ENCODE measurements at regions not wholly inside any gene's neighbourhood (a gene's known extent, or its start where the extent isn't known, plus 50 kb on each side); places are given as distances from the start of the nearest gene placed in this dataset.

DNA sequence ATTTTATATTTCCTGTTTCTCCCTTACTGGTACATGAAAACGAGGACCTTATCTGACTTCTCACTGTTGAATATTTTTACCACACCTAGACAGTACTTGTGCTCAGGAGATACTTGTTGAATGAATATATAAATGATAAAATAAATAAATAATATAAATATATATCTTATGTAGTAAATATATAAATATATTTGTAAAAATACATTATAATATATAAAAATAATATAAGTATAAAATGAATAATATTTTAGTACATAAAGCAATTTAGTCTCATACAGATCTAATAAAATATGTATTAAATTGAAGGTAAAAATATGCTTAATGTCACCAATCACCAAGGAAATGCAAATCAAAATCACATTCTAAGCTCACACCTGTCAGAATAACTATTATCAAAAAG, 360.6 kb downstream of the EFNA5 start:
- Histone ChIP-seq H3K4me2 (ENCODE audit: low read length) (no peak overlapping the region), H3K9me2 (ENCODE audit: insufficient read depth) (no peaks in the 10 kb centered on the region), H3K27ac (ENCODE audit: low read depth, low read length) (no peak overlapping the region), H3K9me3 (ENCODE audit: control insufficient read depth in 1 of 2, insufficient read depth in 1 of 2, low read depth in 1 of 2, low read length in 2 of 2) (no peaks in the 10 kb centered on the region), H4K20me1 (ENCODE audit: insufficient read depth) (no peaks in the 10 kb centered on the region), H3K27me3 (ENCODE audit: insufficient read depth, low read length) (no peaks in the 10 kb centered on the region), H3K79me2 (ENCODE audit: insufficient read depth, low read length) (no peaks in the 10 kb centered on the region), H3K4me3 (replicated peaks in 1 of 2; ENCODE audit: low read depth in 1 of 2, low read length in 2 of 2) (no peak overlapping the region), H2AFZ (ENCODE audit: low read depth, low read length, poor library complexity, severe bottlenecking) (no peak overlapping the region), H3K9ac (ENCODE audit: low read length) (no peak overlapping the region), H3K4me1 (ENCODE audit: control insufficient read depth in 1 of 2, insufficient read depth in 2 of 2, low read length in 2 of 2) (no peaks in the 10 kb centered on the region), H3K36me3 (ENCODE audit: control insufficient read depth in 1 of 2, insufficient read depth in 2 of 2, low read length in 2 of 2) (no peaks in the 10 kb centered on the region)
- intact Hi-C loops (cut with micrococcal nuclease), result no loop called here
- ChIA-PET POLR2A (no interaction called here), CTCF (no interaction called here), RAD21 (ENCODE audit: low non-redundant PET in 1 of 2, low total read pairs in 2 of 2, uncharacterized antibody in 2 of 2, unreplicated experiment in 2 of 2) (no interaction called here)
- ATAC-seq, result no peak
- no TSS peak for BruUV-seq (replicated peaks)
- DNase-seq (ENCODE audit: low read depth, low spot score), result no peak
- no peak for TF ChIP-seq FOSL1 (IDR thresholded peaks at IDR 0.05; ENCODE audit: low read depth)
- no peak for TF ChIP-seq YY1 (IDR thresholded peaks at IDR 0.05; ENCODE audit: extremely low read depth, insufficient replicate concordance, low read depth, low read length)
- TF ChIP-seq, protein P1, sequence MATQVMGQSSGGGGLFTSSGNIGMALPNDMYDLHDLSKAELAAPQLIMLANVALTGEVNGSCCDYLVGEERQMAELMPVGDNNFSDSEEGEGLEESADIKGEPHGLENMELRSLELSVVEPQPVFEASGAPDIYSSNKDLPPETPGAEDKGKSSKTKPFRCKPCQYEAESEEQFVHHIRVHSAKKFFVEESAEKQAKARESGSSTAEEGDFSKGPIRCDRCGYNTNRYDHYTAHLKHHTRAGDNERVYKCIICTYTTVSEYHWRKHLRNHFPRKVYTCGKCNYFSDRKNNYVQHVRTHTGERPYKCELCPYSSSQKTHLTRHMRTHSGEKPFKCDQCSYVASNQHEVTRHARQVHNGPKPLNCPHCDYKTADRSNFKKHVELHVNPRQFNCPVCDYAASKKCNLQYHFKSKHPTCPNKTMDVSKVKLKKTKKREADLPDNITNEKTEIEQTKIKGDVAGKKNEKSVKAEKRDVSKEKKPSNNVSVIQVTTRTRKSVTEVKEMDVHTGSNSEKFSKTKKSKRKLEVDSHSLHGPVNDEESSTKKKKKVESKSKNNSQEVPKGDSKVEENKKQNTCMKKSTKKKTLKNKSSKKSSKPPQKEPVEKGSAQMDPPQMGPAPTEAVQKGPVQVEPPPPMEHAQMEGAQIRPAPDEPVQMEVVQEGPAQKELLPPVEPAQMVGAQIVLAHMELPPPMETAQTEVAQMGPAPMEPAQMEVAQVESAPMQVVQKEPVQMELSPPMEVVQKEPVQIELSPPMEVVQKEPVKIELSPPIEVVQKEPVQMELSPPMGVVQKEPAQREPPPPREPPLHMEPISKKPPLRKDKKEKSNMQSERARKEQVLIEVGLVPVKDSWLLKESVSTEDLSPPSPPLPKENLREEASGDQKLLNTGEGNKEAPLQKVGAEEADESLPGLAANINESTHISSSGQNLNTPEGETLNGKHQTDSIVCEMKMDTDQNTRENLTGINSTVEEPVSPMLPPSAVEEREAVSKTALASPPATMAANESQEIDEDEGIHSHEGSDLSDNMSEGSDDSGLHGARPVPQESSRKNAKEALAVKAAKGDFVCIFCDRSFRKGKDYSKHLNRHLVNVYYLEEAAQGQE (IDR thresholded peaks at IDR 0.05; ENCODE audit: low read depth), result no peak

DNA sequence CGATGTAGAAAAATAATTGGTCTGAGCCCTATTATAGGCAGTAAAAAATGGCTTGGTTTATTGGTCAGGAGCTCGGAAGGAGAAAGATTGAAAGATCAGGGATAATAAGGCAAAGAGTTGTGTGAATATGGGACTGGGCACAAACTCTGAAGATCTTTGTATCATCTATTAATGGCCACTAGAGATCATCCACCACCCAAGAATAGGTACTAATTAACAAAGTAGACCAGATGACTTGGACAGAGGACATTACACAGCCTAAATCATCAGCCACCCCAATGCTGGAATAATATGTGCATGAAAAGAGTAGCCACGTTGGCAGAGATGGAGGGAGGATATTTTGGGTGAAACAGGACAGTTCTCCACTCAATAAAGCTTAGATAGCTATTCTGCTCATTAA, 364.1 kb downstream of the EFNA5 start:
- no peaks in the 10 kb centered on the region for H3K9me3 ChIP-seq (ENCODE audit: control insufficient read depth in 1 of 2, insufficient read depth in 1 of 2, low read depth in 1 of 2, low read length in 2 of 2)
- no peak overlapping the region for H3K4me3 ChIP-seq (replicated peaks in 1 of 2; ENCODE audit: low read depth in 1 of 2, low read length in 2 of 2)
- no peak overlapping the region for H3K27ac ChIP-seq (ENCODE audit: low read depth, low read length)
- no TSS peak for BruUV-seq (replicated peaks)
- no peaks in the 10 kb centered on the region for H3K9me2 ChIP-seq (ENCODE audit: insufficient read depth)
- intact Hi-C loops (cut with micrococcal nuclease), result no loop called here
- ATAC-seq, result no peak
- no peaks in the 10 kb centered on the region for H4K20me1 ChIP-seq (ENCODE audit: insufficient read depth)
- no peaks in the 10 kb centered on the region for H3K79me2 ChIP-seq (ENCODE audit: insufficient read depth, low read length)
- H3K27me3 ChIP-seq (ENCODE audit: insufficient read depth, low read length), result no peaks in the 10 kb centered on the region
- ChIA-PET POLR2A (no interaction called here), RAD21 (ENCODE audit: low non-redundant PET in 1 of 2, low total read pairs in 2 of 2, uncharacterized antibody in 2 of 2, unreplicated experiment in 2 of 2) (interaction anchor here in 1 of 2 experiments (1.0 kb wide), 1 partner anchor 266 kb away, joined by 3 read pairs; no protein-coding TSS in a partner anchor), CTCF (no interaction called here)
- H3K4me2 ChIP-seq (ENCODE audit: low read length), result no peak overlapping the region
- H2AFZ ChIP-seq (ENCODE audit: low read depth, low read length, poor library complexity, severe bottlenecking), result no peak overlapping the region
- no peak for DNase-seq (ENCODE audit: low read depth, low spot score)
- no peak overlapping the region for H3K9ac ChIP-seq (ENCODE audit: low read length)
- H3K36me3 ChIP-seq (ENCODE audit: control insufficient read depth in 1 of 2, insufficient read depth in 2 of 2, low read length in 2 of 2), result no peaks in the 10 kb centered on the region
- H3K4me1 ChIP-seq (ENCODE audit: control insufficient read depth in 1 of 2, insufficient read depth in 2 of 2, low read length in 2 of 2), result no peaks in the 10 kb centered on the region
- TF ChIP-seq, protein P2, sequence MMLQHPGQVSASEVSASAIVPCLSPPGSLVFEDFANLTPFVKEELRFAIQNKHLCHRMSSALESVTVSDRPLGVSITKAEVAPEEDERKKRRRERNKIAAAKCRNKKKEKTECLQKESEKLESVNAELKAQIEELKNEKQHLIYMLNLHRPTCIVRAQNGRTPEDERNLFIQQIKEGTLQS (IDR thresholded peaks at IDR 0.05), result no peak
- no peak for TF ChIP-seq POLR2A (IDR thresholded peaks at IDR 0.05; ENCODE audit: borderline replicate concordance, extremely low read depth, insufficient read depth, insufficient read length)
- TF ChIP-seq, protein P3, sequence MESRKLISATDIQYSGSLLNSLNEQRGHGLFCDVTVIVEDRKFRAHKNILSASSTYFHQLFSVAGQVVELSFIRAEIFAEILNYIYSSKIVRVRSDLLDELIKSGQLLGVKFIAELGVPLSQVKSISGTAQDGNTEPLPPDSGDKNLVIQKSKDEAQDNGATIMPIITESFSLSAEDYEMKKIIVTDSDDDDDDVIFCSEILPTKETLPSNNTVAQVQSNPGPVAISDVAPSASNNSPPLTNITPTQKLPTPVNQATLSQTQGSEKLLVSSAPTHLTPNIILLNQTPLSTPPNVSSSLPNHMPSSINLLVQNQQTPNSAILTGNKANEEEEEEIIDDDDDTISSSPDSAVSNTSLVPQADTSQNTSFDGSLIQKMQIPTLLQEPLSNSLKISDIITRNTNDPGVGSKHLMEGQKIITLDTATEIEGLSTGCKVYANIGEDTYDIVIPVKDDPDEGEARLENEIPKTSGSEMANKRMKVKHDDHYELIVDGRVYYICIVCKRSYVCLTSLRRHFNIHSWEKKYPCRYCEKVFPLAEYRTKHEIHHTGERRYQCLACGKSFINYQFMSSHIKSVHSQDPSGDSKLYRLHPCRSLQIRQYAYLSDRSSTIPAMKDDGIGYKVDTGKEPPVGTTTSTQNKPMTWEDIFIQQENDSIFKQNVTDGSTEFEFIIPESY (IDR thresholded peaks at IDR 0.05; ENCODE audit: extremely low read depth, insufficient replicate concordance, low read length), result no peak
- TF ChIP-seq EGR1 (IDR thresholded peaks at IDR 0.05; ENCODE audit: low read depth), result no peak
- TF ChIP-seq, protein P4, sequence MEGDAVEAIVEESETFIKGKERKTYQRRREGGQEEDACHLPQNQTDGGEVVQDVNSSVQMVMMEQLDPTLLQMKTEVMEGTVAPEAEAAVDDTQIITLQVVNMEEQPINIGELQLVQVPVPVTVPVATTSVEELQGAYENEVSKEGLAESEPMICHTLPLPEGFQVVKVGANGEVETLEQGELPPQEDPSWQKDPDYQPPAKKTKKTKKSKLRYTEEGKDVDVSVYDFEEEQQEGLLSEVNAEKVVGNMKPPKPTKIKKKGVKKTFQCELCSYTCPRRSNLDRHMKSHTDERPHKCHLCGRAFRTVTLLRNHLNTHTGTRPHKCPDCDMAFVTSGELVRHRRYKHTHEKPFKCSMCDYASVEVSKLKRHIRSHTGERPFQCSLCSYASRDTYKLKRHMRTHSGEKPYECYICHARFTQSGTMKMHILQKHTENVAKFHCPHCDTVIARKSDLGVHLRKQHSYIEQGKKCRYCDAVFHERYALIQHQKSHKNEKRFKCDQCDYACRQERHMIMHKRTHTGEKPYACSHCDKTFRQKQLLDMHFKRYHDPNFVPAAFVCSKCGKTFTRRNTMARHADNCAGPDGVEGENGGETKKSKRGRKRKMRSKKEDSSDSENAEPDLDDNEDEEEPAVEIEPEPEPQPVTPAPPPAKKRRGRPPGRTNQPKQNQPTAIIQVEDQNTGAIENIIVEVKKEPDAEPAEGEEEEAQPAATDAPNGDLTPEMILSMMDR (IDR thresholded peaks at IDR 0.05 in 2 of 3, conservative IDR thresholded peaks at IDR 0.05 in 1 of 3; ENCODE audit: borderline replicate concordance in 1 of 3, insufficient read depth in 1 of 3, low read depth in 2 of 3, low read length in 2 of 3), result no peak
- TF ChIP-seq ELF1 (IDR thresholded peaks at IDR 0.05; ENCODE audit: borderline replicate concordance, low read depth), result no peak
- no peak for TF ChIP-seq EZH2phosphoT487 (IDR thresholded peaks at IDR 0.05; ENCODE audit: borderline replicate concordance)
- TF ChIP-seq, protein P5, sequence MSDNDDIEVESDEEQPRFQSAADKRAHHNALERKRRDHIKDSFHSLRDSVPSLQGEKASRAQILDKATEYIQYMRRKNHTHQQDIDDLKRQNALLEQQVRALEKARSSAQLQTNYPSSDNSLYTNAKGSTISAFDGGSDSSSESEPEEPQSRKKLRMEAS (IDR thresholded peaks at IDR 0.05), result no peak
- no peak for TF ChIP-seq YY1 (IDR thresholded peaks at IDR 0.05; ENCODE audit: extremely low read depth, insufficient replicate concordance, low read depth, low read length)
- TF ChIP-seq SP1 (IDR thresholded peaks at IDR 0.05; ENCODE audit: low read depth), result no peak

Measured in HCT116 (cell line).